ENCODE measurements at regions not wholly inside any gene's neighbourhood (a gene's known extent, or its start where the extent isn't known, plus 50 kb on each side); places are given as distances from the start of the nearest gene placed in this dataset.

GRCh38 chr17:33892717-33893591 is 362.1 kb upstream of the CCL2 start:
- TF ChIP-seq CTCF (IDR thresholded peaks at IDR 0.05): no peak
- no peak for TF ChIP-seq POLR2A (IDR thresholded peaks at IDR 0.05)

All from testis (tissue), 2 donors.